Kidney (tissue), 13 donors: ENCODE measurements at regions not wholly inside any gene's neighbourhood (a gene's known extent, or its start where the extent isn't known, plus 50 kb on each side); places are given as distances from the start of the nearest gene placed in this dataset.

Experiments
- DNase-seq, 5 donors: peaks; one replicate each; pipeline ENCODE4 v3.0.0-alpha.2; 2013 to 2020
- FAIRE-seq: peaks from 2 replicates; lab custom pipeline; 2012; peaks lifted over from hg19 to GRCh38; lab: Jason Lieb, UNC
- H3K27ac ChIP-seq, 2 donors: one replicate each; pipeline ENCODE4 v1.7.0; 2013; ENCODE audit warnings: low read depth in 2 of 2, low read length in 2 of 2, inconsistent platforms in 1 of 2
- H3K27me3 ChIP-seq: one replicate; pipeline ENCODE4 v1.7.1; 2013; ENCODE audit warnings: low read length, inconsistent platforms; ENCODE audit not compliant: control insufficient read depth, insufficient read depth
- H3K36me3 ChIP-seq, 3 donors: one replicate each; pipeline versions ENCODE4 v1.7.0 to v1.7.1; 2013; ENCODE audit warnings: low read length in 3 of 3, control low read depth in 1 of 3, inconsistent platforms in 1 of 3; ENCODE audit not compliant: insufficient read depth in 3 of 3, control insufficient read depth in 2 of 3
- H3K4me1 ChIP-seq, 3 donors: one replicate each; pipeline versions ENCODE4 v1.7.0 to v1.7.1; 2013; ENCODE audit warnings: low read length in 3 of 3, inconsistent platforms in 1 of 3, low read depth in 1 of 3; ENCODE audit not compliant: control insufficient read depth in 2 of 3, insufficient read depth in 2 of 3
- H3K4me3 ChIP-seq, 3 donors: one replicate each; pipeline versions ENCODE4 v1.7.0 to v1.8.1; 2013; ENCODE audit warnings: low read length in 3 of 3, control low read depth in 1 of 3, inconsistent platforms in 1 of 3
- H3K9ac ChIP-seq, 3 donors: one replicate each; pipeline versions ENCODE4 v1.7.0 to v1.7.1; 2013; ENCODE audit warnings: low read length in 3 of 3, control low read depth in 1 of 3, inconsistent platforms in 1 of 3
- H3K9me3 ChIP-seq, 3 donors: one replicate each; pipeline versions ENCODE4 v1.7.0 to v1.7.1; 2013; ENCODE audit warnings: low read length in 3 of 3, control low read depth in 1 of 3, inconsistent platforms in 1 of 3; ENCODE audit not compliant: control insufficient read depth in 2 of 3, insufficient read depth in 1 of 3
- CTCF ChIP-seq: IDR thresholded peaks from 3 replicates; pipeline ENCODE4 v1.5.1; 2012; ENCODE audit warnings: mild to moderate bottlenecking, moderate library complexity, borderline replicate concordance; ENCODE audit not compliant: insufficient read depth; ENCODE audit errors: extremely low read depth
- intact Hi-C: fragments of 100-400 bp; cut with DNase I; formaldehyde crosslinking; loops from one replicate; pipeline ENCODE4 v1.11.1; 2022
- donor health status: control.
- donor health status: control.
- donor health status: control.
- donor health status: control.
- donor health status: control.
- donor health status: DM: yes; HTN: yes; CAD: no.
- donor health status: Normal renal cell carcinoma (clear cell type).

- FAIRE-seq (no peak), DNase-seq (no peak)
- intact Hi-C loops: no loop called here
- no peak for TF ChIP-seq CTCF
- Histone ChIP-seq H3K9me3 (no peaks in the 10 kb centered on the region), H3K4me3 (no peak overlapping the region), H3K4me1 (no peaks in the 10 kb centered on the region), H3K36me3 (no peaks in the 10 kb centered on the region), H3K27ac (no peak overlapping the region), H3K27me3 (no peaks in the 10 kb centered on the region), H3K9ac (no peak overlapping the region)
Measured at GRCh38 chr7:17583786-17584185, 285.3 kb downstream of the AHR start.

- no peak overlapping the region for H3K9ac ChIP-seq
- no peaks in the 10 kb centered on the region for H3K4me1 ChIP-seq
- no peak overlapping the region for H3K4me3 ChIP-seq
- TF ChIP-seq CTCF: no peak
- no peaks in the 10 kb centered on the region for H3K9me3 ChIP-seq
- FAIRE-seq: no peak
- no peak for DNase-seq
- H3K27me3 ChIP-seq: no peaks in the 10 kb centered on the region
- intact Hi-C loops: no loop called here
- no peak overlapping the region for H3K27ac ChIP-seq
- H3K36me3 ChIP-seq: no peaks in the 10 kb centered on the region
Measured at GRCh38 chr7:17584822-17585221, 286.4 kb downstream of the AHR start.

- H3K27ac ChIP-seq: no peak overlapping the region
- no peaks in the 10 kb centered on the region for H3K36me3 ChIP-seq
- intact Hi-C loops: no loop called here
- no peak for FAIRE-seq
- no peaks in the 10 kb centered on the region for H3K27me3 ChIP-seq
- no peak overlapping the region for H3K9ac ChIP-seq
- DNase-seq: no peak
- H3K9me3 ChIP-seq: no peaks in the 10 kb centered on the region
- H3K4me3 ChIP-seq: no peak overlapping the region
- H3K4me1 ChIP-seq: no peaks in the 10 kb centered on the region
- TF ChIP-seq CTCF: no peak
Measured at GRCh38 chr7:17586711-17587110, 288.3 kb downstream of the AHR start.

- no peak for FAIRE-seq
- no peak overlapping the region for H3K9ac ChIP-seq
Measured at GRCh38 chr7:17588730-17589129, 290.3 kb downstream of the AHR start.

More at GRCh38 chr7:17588730-17589129, 290.3 kb downstream of the AHR start:
- TF ChIP-seq CTCF: no peak
- intact Hi-C loops: no loop called here
- Histone ChIP-seq H3K27ac (no peak overlapping the region), H3K4me3 (no peak overlapping the region), H3K36me3 (no peaks in the 10 kb centered on the region), H3K9me3 (no peaks in the 10 kb centered on the region), H3K27me3 (no peaks in the 10 kb centered on the region), H3K4me1 (no peaks in the 10 kb centered on the region)
- DNase-seq: no peak
